ENCODE measurements at regions not wholly inside any gene's neighbourhood (a gene's known extent, or its start where the extent isn't known, plus 50 kb on each side); places are given as distances from the start of the nearest gene placed in this dataset.

DNA sequence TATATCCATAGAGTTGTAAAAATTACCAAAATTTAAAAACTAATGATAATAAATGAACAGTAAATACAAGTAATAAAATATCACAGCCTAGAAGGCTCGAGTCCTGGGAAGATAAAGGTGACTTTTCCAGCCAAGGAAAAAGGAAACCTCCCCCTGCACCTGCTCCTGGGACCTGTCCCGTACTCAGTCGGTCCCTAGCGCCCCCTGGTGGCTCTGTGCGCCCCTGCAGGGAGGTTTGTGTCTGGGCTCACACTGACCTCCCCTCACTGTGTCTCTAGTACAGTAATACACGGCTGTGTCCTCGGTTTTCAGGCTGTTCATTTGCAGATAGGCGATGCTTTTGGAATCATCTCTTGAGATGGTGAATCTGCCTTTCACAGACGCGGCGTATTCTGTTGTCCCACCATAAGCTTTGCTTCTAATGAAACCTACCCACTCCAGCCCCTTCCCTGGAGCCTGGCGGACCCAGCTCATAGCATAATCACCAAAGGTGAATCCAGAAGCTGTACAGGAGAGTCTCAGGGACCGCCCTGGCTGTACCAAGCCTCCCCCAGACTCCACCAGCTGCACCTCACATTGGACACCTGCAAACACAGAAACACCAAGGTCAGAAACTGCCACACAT lies 1030.4 kb downstream of the TMEM121 start:
- peak; percentile 69 for DNase-seq
- Histone ChIP-seq H3K27ac (no peak overlapping the region), H3K27me3 (ENCODE audit: insufficient read depth, low read depth, severe bottlenecking) (peaks cover 44% of the 10 kb centered on the region), H3K9me3 (ENCODE audit: severe bottlenecking) (no peaks in the 10 kb centered on the region), H3K36me3 (no peaks in the 10 kb centered on the region), H3K4me3 (ENCODE audit: low read depth, low read length) (no peak overlapping the region)
- TF ChIP-seq, protein P1, sequence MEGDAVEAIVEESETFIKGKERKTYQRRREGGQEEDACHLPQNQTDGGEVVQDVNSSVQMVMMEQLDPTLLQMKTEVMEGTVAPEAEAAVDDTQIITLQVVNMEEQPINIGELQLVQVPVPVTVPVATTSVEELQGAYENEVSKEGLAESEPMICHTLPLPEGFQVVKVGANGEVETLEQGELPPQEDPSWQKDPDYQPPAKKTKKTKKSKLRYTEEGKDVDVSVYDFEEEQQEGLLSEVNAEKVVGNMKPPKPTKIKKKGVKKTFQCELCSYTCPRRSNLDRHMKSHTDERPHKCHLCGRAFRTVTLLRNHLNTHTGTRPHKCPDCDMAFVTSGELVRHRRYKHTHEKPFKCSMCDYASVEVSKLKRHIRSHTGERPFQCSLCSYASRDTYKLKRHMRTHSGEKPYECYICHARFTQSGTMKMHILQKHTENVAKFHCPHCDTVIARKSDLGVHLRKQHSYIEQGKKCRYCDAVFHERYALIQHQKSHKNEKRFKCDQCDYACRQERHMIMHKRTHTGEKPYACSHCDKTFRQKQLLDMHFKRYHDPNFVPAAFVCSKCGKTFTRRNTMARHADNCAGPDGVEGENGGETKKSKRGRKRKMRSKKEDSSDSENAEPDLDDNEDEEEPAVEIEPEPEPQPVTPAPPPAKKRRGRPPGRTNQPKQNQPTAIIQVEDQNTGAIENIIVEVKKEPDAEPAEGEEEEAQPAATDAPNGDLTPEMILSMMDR (IDR thresholded peaks at IDR 0.05; ENCODE audit: low read depth, low read length), result peak; percentile 79

DNA sequence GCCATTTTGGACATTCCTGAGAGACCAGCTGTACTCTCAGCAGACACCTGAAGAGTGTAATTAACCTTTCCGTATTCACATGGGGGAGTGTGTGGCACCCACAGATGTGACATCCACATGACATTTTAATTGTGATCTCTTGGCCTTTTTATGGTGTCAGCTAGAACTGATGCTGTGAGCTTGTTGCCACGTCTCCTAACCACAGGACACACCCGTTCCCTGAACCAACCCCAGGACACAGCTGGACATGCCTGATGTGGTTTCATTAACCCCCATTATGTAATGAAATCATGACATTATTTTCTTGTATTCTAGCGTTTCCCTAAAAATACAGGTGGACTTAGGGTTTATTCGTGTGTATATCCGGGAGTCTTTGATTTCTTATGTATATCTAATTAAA lies 1036.1 kb downstream of the TMEM121 start:
- H3K9me3 ChIP-seq (ENCODE audit: severe bottlenecking), result no peaks in the 10 kb centered on the region
- H3K27ac ChIP-seq, result no peak overlapping the region
- H3K36me3 ChIP-seq, result no peaks in the 10 kb centered on the region
- no peak overlapping the region for H3K4me3 ChIP-seq (ENCODE audit: low read depth, low read length)
- H3K27me3 ChIP-seq (ENCODE audit: insufficient read depth, low read depth, severe bottlenecking), result peaks cover 44% of the 10 kb centered on the region
- DNase-seq, result no peak
- TF ChIP-seq, protein P1 (IDR thresholded peaks at IDR 0.05; ENCODE audit: low read depth, low read length), result no peak

DNA sequence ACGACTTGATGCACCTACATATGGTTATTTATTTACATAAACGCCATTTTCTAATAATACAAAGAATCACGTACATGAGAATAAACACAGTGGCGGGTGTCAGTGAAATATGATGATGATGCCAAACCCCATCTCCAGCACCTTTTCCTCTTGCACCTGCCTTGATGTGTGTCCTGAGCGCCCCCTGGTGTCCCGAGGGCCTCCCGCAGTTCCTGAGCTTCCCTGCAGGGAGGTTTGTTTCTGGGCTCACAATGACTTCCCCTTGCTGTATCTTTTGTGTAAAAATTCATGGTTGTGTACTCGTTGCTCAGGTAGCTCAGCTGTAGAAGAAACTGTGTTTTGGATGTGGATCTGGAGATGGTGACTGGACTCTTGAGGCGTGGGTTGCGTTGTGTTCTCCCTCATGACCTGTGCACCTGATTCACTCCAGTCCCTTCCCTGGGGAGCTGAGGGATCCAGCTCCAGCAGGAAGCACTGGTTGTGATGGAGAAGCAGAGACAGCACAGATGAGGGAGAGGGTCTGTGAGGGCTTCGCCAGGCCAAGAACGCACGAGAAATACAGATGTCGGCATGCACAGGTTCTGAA lies 1037.8 kb downstream of the TMEM121 start:
- Histone ChIP-seq H3K4me3 (ENCODE audit: low read depth, low read length) (no peak overlapping the region), H3K36me3 (no peaks in the 10 kb centered on the region), H3K9me3 (ENCODE audit: severe bottlenecking) (no peaks in the 10 kb centered on the region), H3K27ac (no peak overlapping the region), H3K27me3 (ENCODE audit: insufficient read depth, low read depth, severe bottlenecking) (peaks cover 34% of the 10 kb centered on the region)
- peak; percentile 54 for DNase-seq
- TF ChIP-seq, protein P1 (IDR thresholded peaks at IDR 0.05; ENCODE audit: low read depth, low read length), result peak; percentile 81

- Histone ChIP-seq H3K36me3 (no peaks in the 10 kb centered on the region), H3K4me3 (ENCODE audit: low read depth, low read length) (no peak overlapping the region), H3K27ac (no peak overlapping the region), H3K27me3 (ENCODE audit: insufficient read depth, low read depth, severe bottlenecking) (peaks cover 37% of the 10 kb centered on the region), H3K9me3 (ENCODE audit: severe bottlenecking) (no peaks in the 10 kb centered on the region)
- DNase-seq, result no peak
- TF ChIP-seq, protein P1 (IDR thresholded peaks at IDR 0.05; ENCODE audit: low read depth, low read length), result no peak
Observed at GRCh38 chr14:106578481-106578880, 1052.1 kb downstream of the TMEM121 start.

GRCh38 chr14:106579084-106579483 lies 1052.7 kb downstream of the TMEM121 start:
- DNase-seq, result no peak
- Histone ChIP-seq H3K9me3 (ENCODE audit: severe bottlenecking) (no peaks in the 10 kb centered on the region), H3K27me3 (ENCODE audit: insufficient read depth, low read depth, severe bottlenecking) (peaks cover 39% of the 10 kb centered on the region), H3K36me3 (no peaks in the 10 kb centered on the region), H3K4me3 (ENCODE audit: low read depth, low read length) (no peak overlapping the region), H3K27ac (no peak overlapping the region)
- TF ChIP-seq, protein P1 (IDR thresholded peaks at IDR 0.05; ENCODE audit: low read depth, low read length), result no peak

DNA sequence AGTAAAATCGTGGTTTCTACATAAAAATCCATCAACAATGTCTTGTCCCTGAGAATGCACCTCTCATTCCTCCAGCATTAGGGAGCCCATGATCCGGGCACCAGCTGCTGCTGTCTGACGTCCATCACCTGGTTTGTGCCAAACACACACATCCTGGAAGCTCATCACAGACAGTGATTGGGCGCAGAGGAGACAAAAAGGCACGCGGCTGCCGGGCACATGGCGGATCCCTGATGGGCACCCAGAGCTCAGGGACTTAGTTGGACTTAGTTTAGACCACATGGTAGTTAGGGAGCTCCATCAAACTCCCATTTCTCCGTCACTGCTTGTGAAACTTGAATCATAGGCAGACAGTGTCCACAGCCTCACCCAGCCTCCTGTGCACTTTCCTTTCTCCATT lies 1059.3 kb downstream of the TMEM121 start:
- Histone ChIP-seq H3K36me3 (no peaks in the 10 kb centered on the region), H3K27ac (no peak overlapping the region), H3K4me3 (ENCODE audit: low read depth, low read length) (no peak overlapping the region), H3K27me3 (ENCODE audit: insufficient read depth, low read depth, severe bottlenecking) (peaks cover 37% of the 10 kb centered on the region), H3K9me3 (ENCODE audit: severe bottlenecking) (no peaks in the 10 kb centered on the region)
- TF ChIP-seq, protein P1 (IDR thresholded peaks at IDR 0.05; ENCODE audit: low read depth, low read length), result no peak
- DNase-seq, result no peak
